ENCODE measurements at regions not wholly inside any gene's neighbourhood (a gene's known extent, or its start where the extent isn't known, plus 50 kb on each side); places are given as distances from the start of the nearest gene placed in this dataset.
"Not testable (repeated sequence)": the region's sequence is repeated elsewhere in the genome, so short reads cannot be mapped to it uniquely, and the experiment has no call there.

DNA sequence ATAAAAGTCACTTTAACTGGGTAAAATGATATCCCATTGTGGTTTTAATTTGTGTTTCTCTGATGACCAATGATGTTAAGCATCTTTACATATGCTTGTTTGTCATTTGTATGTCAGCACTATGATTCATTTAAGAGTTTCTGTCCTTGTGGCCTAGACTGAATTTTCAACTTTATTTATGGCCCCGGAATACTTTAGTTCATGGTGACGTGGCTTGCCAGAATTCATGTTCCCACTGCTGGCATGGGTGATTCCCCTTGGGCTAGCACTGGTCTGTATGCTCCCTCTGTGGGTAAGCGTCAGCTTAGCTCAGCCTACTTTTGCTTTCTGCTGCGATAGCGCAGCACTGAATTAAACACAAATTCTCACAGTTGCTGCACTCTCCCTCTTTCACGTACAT is 436.3 kb upstream of the SGO1 start:
- no peaks in the 10 kb centered on the region for H3K27me3 Mint-ChIP-seq (ENCODE audit: low read depth)
- DNase-seq (ENCODE audit: low spot score) (no peak), ATAC-seq (no peak)
- H3K9me3 Mint-ChIP-seq: peaks cover 20% of the 10 kb centered on the region
- H3K27ac Mint-ChIP-seq: no peak overlapping the region
- POLR2A ChIA-PET: no interaction called here
- no peak overlapping the region for H3K4me3 Mint-ChIP-seq
- TF ChIP-seq, protein P1, sequence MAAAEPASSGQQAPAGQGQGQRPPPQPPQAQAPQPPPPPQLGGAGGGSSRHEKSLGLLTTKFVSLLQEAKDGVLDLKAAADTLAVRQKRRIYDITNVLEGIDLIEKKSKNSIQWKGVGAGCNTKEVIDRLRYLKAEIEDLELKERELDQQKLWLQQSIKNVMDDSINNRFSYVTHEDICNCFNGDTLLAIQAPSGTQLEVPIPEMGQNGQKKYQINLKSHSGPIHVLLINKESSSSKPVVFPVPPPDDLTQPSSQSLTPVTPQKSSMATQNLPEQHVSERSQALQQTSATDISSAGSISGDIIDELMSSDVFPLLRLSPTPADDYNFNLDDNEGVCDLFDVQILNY (CRISPR knock-in tag; IDR thresholded peaks at IDR 0.05): no peak
- TF ChIP-seq, protein P2, sequence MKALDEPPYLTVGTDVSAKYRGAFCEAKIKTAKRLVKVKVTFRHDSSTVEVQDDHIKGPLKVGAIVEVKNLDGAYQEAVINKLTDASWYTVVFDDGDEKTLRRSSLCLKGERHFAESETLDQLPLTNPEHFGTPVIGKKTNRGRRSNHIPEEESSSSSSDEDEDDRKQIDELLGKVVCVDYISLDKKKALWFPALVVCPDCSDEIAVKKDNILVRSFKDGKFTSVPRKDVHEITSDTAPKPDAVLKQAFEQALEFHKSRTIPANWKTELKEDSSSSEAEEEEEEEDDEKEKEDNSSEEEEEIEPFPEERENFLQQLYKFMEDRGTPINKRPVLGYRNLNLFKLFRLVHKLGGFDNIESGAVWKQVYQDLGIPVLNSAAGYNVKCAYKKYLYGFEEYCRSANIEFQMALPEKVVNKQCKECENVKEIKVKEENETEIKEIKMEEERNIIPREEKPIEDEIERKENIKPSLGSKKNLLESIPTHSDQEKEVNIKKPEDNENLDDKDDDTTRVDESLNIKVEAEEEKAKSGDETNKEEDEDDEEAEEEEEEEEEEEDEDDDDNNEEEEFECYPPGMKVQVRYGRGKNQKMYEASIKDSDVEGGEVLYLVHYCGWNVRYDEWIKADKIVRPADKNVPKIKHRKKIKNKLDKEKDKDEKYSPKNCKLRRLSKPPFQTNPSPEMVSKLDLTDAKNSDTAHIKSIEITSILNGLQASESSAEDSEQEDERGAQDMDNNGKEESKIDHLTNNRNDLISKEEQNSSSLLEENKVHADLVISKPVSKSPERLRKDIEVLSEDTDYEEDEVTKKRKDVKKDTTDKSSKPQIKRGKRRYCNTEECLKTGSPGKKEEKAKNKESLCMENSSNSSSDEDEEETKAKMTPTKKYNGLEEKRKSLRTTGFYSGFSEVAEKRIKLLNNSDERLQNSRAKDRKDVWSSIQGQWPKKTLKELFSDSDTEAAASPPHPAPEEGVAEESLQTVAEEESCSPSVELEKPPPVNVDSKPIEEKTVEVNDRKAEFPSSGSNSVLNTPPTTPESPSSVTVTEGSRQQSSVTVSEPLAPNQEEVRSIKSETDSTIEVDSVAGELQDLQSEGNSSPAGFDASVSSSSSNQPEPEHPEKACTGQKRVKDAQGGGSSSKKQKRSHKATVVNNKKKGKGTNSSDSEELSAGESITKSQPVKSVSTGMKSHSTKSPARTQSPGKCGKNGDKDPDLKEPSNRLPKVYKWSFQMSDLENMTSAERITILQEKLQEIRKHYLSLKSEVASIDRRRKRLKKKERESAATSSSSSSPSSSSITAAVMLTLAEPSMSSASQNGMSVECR (CRISPR knock-in tag; IDR thresholded peaks at IDR 0.05; ENCODE audit: borderline replicate concordance): no peak
- TF ChIP-seq AFF4 (CRISPR knock-in tag; IDR thresholded peaks at IDR 0.05; ENCODE audit: borderline replicate concordance): no peak
- no peak for TF ChIP-seq ELF4 (CRISPR knock-in tag; IDR thresholded peaks at IDR 0.05; ENCODE audit: low read depth)
- no peak for TF ChIP-seq MXD4 (CRISPR knock-in tag; IDR thresholded peaks at IDR 0.05; ENCODE audit: borderline replicate concordance)
- no peak for TF ChIP-seq ZNF263 (CRISPR knock-in tag; IDR thresholded peaks at IDR 0.05; ENCODE audit: low read depth)
- no peak for TF ChIP-seq TP53 (CRISPR knock-in tag; IDR thresholded peaks at IDR 0.05)
- no peak for TF ChIP-seq NR2C2 (CRISPR knock-in tag; IDR thresholded peaks at IDR 0.05)
- TF ChIP-seq FOXK1 (CRISPR knock-in tag; IDR thresholded peaks at IDR 0.05): no peak
- no peak for TF ChIP-seq CBFB (CRISPR knock-in tag; IDR thresholded peaks at IDR 0.05; ENCODE audit: low read depth)
- TF ChIP-seq HMGA2 (CRISPR knock-in tag; IDR thresholded peaks at IDR 0.05): no peak
- no peak for TF ChIP-seq ZNF219 (CRISPR knock-in tag; IDR thresholded peaks at IDR 0.05; ENCODE audit: borderline replicate concordance)
- TF ChIP-seq ATF2 (CRISPR knock-in tag; IDR thresholded peaks at IDR 0.05; ENCODE audit: borderline replicate concordance, low read depth): no peak
- TF ChIP-seq, protein P3, sequence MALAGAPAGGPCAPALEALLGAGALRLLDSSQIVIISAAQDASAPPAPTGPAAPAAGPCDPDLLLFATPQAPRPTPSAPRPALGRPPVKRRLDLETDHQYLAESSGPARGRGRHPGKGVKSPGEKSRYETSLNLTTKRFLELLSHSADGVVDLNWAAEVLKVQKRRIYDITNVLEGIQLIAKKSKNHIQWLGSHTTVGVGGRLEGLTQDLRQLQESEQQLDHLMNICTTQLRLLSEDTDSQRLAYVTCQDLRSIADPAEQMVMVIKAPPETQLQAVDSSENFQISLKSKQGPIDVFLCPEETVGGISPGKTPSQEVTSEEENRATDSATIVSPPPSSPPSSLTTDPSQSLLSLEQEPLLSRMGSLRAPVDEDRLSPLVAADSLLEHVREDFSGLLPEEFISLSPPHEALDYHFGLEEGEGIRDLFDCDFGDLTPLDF (CRISPR knock-in tag; IDR thresholded peaks at IDR 0.05): no peak
- TF ChIP-seq, protein P4, sequence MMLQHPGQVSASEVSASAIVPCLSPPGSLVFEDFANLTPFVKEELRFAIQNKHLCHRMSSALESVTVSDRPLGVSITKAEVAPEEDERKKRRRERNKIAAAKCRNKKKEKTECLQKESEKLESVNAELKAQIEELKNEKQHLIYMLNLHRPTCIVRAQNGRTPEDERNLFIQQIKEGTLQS (CRISPR knock-in tag; conservative IDR thresholded peaks at IDR 0.05): no peak
- TF ChIP-seq IRF2 (CRISPR knock-in tag; IDR thresholded peaks at IDR 0.05; ENCODE audit: borderline replicate concordance, low read depth): no peak
- TF ChIP-seq, protein P5, sequence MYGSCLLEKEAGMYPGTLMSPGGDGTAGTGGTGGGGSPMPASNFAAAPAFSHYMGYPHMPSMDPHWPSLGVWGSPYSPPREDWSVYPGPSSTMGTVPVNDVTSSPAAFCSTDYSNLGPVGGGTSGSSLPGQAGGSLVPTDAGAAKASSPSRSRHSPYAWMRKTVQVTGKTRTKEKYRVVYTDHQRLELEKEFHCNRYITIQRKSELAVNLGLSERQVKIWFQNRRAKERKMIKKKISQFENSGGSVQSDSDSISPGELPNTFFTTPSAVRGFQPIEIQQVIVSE (CRISPR knock-in tag; IDR thresholded peaks at IDR 0.05; ENCODE audit: borderline replicate concordance): no peak
- H3K4me1 Mint-ChIP-seq: peaks cover 11% of the 10 kb centered on the region
- peaks cover 6% of the 10 kb centered on the region; the same call in 1 of the 2 replicates for H3K36me3 Mint-ChIP-seq
- CTCF ChIA-PET: no interaction called here

DNA sequence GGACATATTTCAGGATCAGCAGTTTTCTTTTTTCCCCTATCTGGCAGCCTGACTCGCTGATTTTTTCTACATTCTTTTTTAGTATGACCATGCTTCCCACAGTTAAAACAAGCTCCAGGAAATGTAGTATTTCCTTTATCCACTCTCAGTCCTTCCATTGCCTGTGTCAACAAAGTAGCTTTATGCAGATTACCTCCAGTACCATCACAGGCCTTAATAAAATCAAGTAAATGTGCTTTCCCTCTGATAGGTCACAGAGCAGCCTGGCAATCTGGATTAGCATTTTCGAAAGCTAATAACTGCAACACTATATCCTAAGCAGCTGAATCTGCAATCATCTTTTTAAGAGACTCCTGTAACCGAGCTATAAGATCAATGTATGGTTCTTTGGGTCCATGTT is 432.6 kb upstream of the SGO1 start:
- Mint-ChIP-seq H3K36me3 (peaks cover 30% of the 10 kb centered on the region), H3K9me3 (peaks cover 52% of the 10 kb centered on the region), H3K4me1 (peaks cover 11% of the 10 kb centered on the region)
- ATAC-seq; DNase-seq (ENCODE audit: low spot score); POLR2A ChIA-PET; H3K27ac Mint-ChIP-seq; H3K27me3 Mint-ChIP-seq (ENCODE audit: low read depth); H3K4me3 Mint-ChIP-seq; CTCF ChIA-PET: not testable (repeated sequence)

DNA sequence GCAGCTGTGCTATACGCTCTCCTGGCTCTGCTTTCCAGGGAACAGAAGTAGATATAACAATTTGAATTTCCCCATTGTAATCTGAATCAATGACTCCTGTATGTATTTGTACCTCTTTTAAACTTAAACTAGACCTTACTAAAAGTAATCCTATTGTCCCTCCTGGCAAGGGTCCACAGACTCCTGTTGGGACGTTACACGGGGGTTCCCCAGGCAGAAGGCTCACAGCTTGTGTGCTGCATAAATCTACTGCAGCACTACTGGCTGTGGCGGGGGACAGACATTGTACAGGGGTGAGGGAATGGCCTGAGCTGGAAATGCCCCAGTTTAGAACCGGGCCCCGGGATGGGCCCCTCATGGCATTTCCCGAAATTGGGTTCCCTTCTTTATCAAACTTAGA is 432.2 kb upstream of the SGO1 start:
- H3K4me3 Mint-ChIP-seq; ATAC-seq; H3K27me3 Mint-ChIP-seq (ENCODE audit: low read depth); CTCF ChIA-PET; DNase-seq (ENCODE audit: low spot score); POLR2A ChIA-PET; H3K27ac Mint-ChIP-seq: not testable (repeated sequence)
- H3K9me3 Mint-ChIP-seq: peaks cover 55% of the 10 kb centered on the region
- peaks cover 32% of the 10 kb centered on the region for H3K36me3 Mint-ChIP-seq
- peaks cover 11% of the 10 kb centered on the region for H3K4me1 Mint-ChIP-seq

GRCh38 chr3:20615982-20616381 is 430.0 kb upstream of the SGO1 start:
- ATAC-seq; H3K27me3 Mint-ChIP-seq (ENCODE audit: low read depth); CTCF ChIA-PET; POLR2A ChIA-PET; H3K4me3 Mint-ChIP-seq; DNase-seq (ENCODE audit: low spot score); H3K27ac Mint-ChIP-seq: not testable (repeated sequence)
- H3K36me3 Mint-ChIP-seq: peaks cover 52% of the 10 kb centered on the region
- H3K4me1 Mint-ChIP-seq: peaks cover 11% of the 10 kb centered on the region
- H3K9me3 Mint-ChIP-seq: peaks cover 77% of the 10 kb centered on the region
